Pancreas (tissue), 10 donors: ENCODE measurements at regions not wholly inside any gene's neighbourhood (a gene's known extent, or its start where the extent isn't known, plus 50 kb on each side); places are given as distances from the start of the nearest gene placed in this dataset.
A peak's percentile ranks its signal among the peaks of the same experiment; 100 is the strongest.

Experiments
- ATAC-seq, 4 donors: fragments of 200-7000 bp; cut with Tn5 transposase; one replicate each; pipeline versions ENCODE4 v1.8.0 to v1.9.1; 2020; ENCODE audit warnings: mild to moderate bottlenecking in 4 of 4, moderate library complexity in 4 of 4
- DNase-seq, 6 donors: peaks; one replicate each; pipeline ENCODE4 v3.0.0-alpha.2; 2020
- FAIRE-seq: peaks from 2 replicates; lab custom pipeline; 2012; peaks lifted over from hg19 to GRCh38; lab: Jason Lieb, UNC
- H3K27ac ChIP-seq, 4 donors: fragments of 200-600 bp; sonication (generic); 1 replicate in 3 of 4; 2 replicates in 1 of 4; pipeline versions ENCODE4 v1.5.0 to v1.8.0; 2020
- H3K27me3 ChIP-seq, 4 donors: fragments of 200-600 bp; one replicate each; pipeline ENCODE4 v1.8.0; 2021
- H3K36me3 ChIP-seq, 3 donors: fragments of 200-600 bp; sonication (generic) in 1 of 3; one replicate each; pipeline versions ENCODE4 v1.5.0 to v1.8.0; 2020 to 2021
- H3K4me1 ChIP-seq, 3 donors: fragments of 200-600 bp; one replicate each; pipeline ENCODE4 v1.8.0; 2021
- H3K4me3 ChIP-seq, 4 donors: fragments of 200-600 bp; sonication (generic) in 2 of 4; one replicate each; pipeline versions ENCODE4 v1.5.0 to v1.8.0; 2020 to 2021
- H3K9me3 ChIP-seq, 4 donors: fragments of 200-600 bp; one replicate each; pipeline ENCODE4 v1.8.0; 2021
- CTCF ChIP-seq, 4 donors: fragments of 200-600 bp; sonication (generic) in 3 of 4; IDR thresholded peaks; one replicate each; pipeline versions ENCODE4 v1.5.0 to v1.8.0; 2021; ENCODE audit warnings: antibody characterized with exemption in 4 of 4
- WGBS, 2 donors: extraction: QIAGEN DNeasy Blood & Tissue Kit; methylation state at CpG; one replicate each; pipeline ENCODE4 v1.1.7; 2013; 5-methylcytosine and 5-hydroxymethylcytosine counted together
- intact Hi-C, 3 donors: fragments of 100-400 bp; cut with DNase I; formaldehyde crosslinking; loops; one replicate each; pipeline versions ENCODE4 v1.11.1 to v1.14.2; 2022
- donor health status: healthy with polysubstance abuse.
- donor health status: DM: no; HTN: no; CAD: no; lungs with moderate emphysema.
- donor health status: DM: no; HTN: no; CAD: no.
- donor health status: control.
- donor health status: control.
- donor health status: Bipolar disorder and iron deficiency.
- donor health status: DM: yes; HTN: yes; CAD: no.
- donor health status: DM: no; HTN: no; CAD: no.
- donor health status: DM: no; HTN: no; CAD: no.
- donor health status: DM: yes; HTN: yes; CAD: no.

GRCh38 chr7:85554236-85555178, 367.7 kb upstream of the SEMA3D start:
- peak; percentile 61 to 95 (median 89) for ATAC-seq
- peak; percentile 56 to 70 (median 62) for TF ChIP-seq CTCF (IDR thresholded peaks at IDR 0.05)
- Histone ChIP-seq H3K4me3 (no peak overlapping the region), H3K27ac (peak overlapping the region in 1 of 4 donors; percentile 3), H3K27me3 (no peaks in the 10 kb centered on the region), H3K9me3 (no peaks in the 10 kb centered on the region), H3K4me1 (no peaks in the 10 kb centered on the region), H3K36me3 (no peaks in the 10 kb centered on the region)
- intact Hi-C loops, result loop anchor here in 1 of 3 donors (10.0 kb wide), 1 partner anchor 520 kb away; no protein-coding TSS in a partner anchor
- WGBS, 2 donors, result 58 to 63% methylated on average over 5 of the region's 5 CpGs
- FAIRE-seq, result peak; percentile 90
- DNase-seq, result peak in 3 of 6 donors; percentile 6 to 36 (median 11)

DNA sequence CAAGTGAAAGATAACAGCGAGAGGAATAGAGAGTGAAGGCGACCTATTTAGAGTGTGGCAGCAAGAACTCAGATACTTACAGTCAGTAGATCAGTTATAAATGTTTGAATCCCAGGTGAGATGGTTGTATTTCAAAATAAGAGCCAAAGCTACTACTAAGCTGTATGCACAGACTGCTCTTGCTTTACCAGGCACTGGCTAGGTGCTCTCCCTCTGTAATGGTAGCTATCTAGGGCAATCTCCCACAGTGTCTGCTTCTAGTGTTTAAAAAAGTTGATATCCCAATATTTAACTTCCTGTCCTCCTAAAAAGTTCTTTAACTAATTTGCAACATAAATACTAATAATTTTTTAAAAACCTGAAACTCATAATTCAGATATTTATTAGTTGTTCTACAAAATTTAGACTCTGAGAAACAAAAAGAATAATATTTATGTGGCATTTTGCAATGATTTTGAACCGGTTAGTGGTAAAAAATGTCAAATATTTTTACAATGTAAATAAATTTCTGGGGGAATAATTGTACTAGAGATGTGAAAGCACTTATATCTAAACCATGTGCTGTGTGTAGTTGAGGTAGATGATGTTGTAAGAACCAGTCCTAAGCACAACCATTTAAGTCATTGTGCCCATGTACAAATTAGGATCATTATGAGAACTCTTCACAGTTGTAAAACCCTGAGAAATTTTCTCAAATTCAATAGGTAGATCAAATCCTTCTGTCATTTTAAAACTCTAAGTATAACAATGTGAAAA, 349.3 kb upstream of the SEMA3D start:
- intact Hi-C loops, result no loop called here
- H3K27ac ChIP-seq, result no peak overlapping the region
- 75 to 78% methylated on average over 3 of the region's 3 CpGs for WGBS, 2 donors
- H3K36me3 ChIP-seq, result no peaks in the 10 kb centered on the region
- no peaks in the 10 kb centered on the region for H3K9me3 ChIP-seq
- H3K4me1 ChIP-seq, result no peaks in the 10 kb centered on the region
- TF ChIP-seq CTCF (IDR thresholded peaks at IDR 0.05), result no peak
- no peak overlapping the region for H3K4me3 ChIP-seq
- DNase-seq, result no peak
- no peak for ATAC-seq
- FAIRE-seq, result no peak
- peaks cover 0 to 3% (median 0%) of the 10 kb centered on the region in 4 donors for H3K27me3 ChIP-seq

DNA sequence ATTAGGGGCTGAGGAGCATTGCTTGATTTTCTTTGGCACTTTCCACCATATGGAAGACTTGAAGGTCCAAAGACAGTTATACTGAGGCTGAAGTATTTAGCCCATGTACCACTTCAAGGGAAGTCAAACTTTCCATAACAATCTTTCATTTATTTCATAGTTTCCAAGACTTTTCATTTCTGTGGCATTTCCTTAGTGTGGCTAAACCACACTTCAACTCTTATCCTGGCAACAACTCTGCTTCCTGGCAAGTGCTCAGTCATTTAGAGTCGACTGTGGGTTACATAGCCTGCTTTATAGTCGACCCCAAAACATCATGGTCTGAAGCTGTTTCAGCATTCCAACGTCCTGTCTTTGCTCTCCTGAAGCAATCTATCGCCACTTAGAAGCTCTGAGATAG, 343.0 kb upstream of the SEMA3D start:
- TF ChIP-seq CTCF (IDR thresholded peaks at IDR 0.05), result no peak
- ATAC-seq (no peak), DNase-seq (no peak), FAIRE-seq (no peak)
- H3K36me3 ChIP-seq, result no peaks in the 10 kb centered on the region
- peaks cover 0 to 3% (median 0%) of the 10 kb centered on the region in 4 donors for H3K27me3 ChIP-seq
- no peak overlapping the region for H3K27ac ChIP-seq
- intact Hi-C loops, result no loop called here
- no peaks in the 10 kb centered on the region for H3K9me3 ChIP-seq
- no peak overlapping the region for H3K4me3 ChIP-seq
- WGBS, 2 donors, result 40 to 48% methylated on average over 4 of the region's 4 CpGs
- no peaks in the 10 kb centered on the region for H3K4me1 ChIP-seq

- FAIRE-seq, result no peak
- Histone ChIP-seq H3K27ac (no peak overlapping the region), H3K27me3 (peaks cover 0 to 3% (median 0%) of the 10 kb centered on the region in 4 donors), H3K4me3 (no peak overlapping the region), H3K9me3 (no peaks in the 10 kb centered on the region), H3K36me3 (no peaks in the 10 kb centered on the region), H3K4me1 (no peaks in the 10 kb centered on the region)
- TF ChIP-seq CTCF (IDR thresholded peaks at IDR 0.05), result no peak
- peak in 3 of 6 donors; percentile 9 to 28 (median 12) for DNase-seq
- intact Hi-C loops, result no loop called here
- 14 to 17% methylated on average over 3 of the region's 3 CpGs for WGBS, 2 donors
- ATAC-seq, result peak in 3 of 4 donors; percentile 58 to 70 (median 69)
Measured at GRCh38 chr7:85529201-85529600, 342.3 kb upstream of the SEMA3D start.
